ENCODE measurements at regions not wholly inside any gene's neighbourhood (a gene's known extent, or its start where the extent isn't known, plus 50 kb on each side); places are given as distances from the start of the nearest gene placed in this dataset.
"Not testable (repeated sequence)": the region's sequence is repeated elsewhere in the genome, so short reads cannot be mapped to it uniquely, and the experiment has no call there.

DNA sequence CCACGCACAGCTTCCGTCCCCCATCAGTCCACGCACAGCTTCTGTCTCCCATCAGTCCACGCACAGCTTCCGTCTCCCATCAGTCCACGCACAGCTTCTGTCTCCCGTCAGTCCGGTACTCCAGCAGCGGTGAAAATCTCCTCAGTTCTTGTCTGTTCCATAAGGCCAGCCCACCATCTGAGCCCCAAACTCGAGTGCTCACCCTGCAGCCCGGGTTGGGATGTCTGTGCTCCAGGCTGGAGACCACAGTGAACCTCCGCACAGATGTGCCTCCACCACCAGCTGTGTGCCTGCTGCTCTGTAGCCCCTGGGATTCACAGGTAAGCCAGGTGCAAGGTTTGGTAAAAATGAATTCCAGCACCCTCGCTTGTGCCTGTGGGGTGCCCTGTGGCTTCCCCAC, 258.6 kb downstream of the NPHP4 start:
- no peak for DNase-seq (ENCODE audit: low spot score)

DNA sequence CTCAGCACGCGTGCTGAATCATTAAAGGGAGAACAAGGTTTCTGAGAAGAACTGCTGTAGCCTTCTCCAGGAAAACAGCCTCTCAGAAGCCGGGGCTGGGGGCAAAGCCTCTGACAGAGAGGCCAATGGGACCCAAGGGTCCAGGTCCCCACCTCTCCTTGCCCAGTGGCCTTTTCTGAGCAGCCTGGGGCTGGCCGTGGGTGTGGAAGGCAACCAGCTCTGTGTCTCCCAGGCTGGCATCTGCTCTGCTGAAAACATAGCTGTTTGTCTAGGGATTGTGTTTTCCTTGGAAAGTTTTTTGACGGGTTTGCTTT, 261.2 kb downstream of the NPHP4 start:
- no peak for DNase-seq (ENCODE audit: low spot score)

DNA sequence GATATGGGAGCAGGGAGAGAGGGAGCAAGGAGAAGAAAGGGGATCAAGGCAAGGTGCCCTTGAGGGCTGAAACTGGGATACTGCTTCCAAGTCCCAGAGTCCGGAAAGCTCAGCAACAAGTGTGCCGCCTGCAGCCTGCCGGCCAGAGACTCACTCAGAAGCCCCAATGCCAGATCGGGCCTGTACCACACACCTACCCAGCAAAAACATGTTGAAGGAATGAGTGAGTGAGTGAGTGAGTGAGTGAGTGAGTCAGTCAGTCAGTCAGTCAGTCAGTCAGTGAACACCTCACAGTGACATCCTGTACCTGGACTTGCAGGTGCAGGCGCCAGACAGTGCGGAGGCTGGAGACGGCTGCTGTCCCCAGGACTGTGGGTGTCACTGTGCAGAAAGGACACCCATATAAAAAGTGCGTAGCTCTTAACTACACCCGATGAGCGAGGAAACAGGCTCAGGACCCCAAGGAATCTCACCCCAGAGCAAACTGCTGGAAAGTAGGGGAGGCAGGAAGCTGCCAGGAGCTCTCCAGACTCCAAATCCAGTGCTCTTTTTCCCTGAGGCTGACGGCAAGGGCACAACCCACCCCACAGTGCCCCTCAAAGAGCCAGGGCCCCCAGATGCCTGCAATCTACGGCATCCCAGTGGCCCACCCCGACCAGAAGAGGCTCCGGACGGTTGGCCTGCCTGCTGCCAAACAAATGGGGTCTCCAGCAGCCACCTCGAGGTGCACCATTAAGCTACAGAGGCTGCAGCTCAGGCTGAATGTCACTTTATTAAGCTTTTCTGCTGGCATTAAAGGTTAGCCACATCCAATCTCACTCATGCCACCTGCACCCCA, 261.7 kb downstream of the NPHP4 start:
- no peak for DNase-seq (ENCODE audit: low spot score)

DNA sequence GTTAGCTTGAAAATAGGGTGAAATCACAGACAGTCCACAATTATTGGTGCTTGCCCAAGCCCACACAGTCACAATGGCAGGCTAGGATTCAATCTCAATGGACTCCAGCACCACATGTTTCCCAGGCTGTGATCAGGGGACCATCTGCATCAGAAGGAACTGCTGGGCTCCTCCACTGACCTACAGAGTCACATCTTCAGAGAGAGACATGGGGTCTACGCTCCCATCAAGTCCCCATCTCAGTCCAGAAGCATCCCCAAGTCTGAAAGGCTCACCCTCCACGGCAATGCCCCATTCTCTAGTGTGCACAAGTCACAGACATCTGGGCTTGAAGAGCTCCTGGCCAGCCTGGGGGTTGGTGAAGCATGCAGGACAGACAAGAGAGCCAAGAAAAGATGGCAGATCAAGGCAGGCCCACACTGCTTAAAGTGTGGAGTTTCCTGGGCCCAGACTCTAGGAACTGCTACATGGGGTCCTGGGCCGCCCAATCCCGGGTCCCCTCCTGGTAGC, 262.5 kb downstream of the NPHP4 start:
- no peak for DNase-seq (ENCODE audit: low spot score)

DNA sequence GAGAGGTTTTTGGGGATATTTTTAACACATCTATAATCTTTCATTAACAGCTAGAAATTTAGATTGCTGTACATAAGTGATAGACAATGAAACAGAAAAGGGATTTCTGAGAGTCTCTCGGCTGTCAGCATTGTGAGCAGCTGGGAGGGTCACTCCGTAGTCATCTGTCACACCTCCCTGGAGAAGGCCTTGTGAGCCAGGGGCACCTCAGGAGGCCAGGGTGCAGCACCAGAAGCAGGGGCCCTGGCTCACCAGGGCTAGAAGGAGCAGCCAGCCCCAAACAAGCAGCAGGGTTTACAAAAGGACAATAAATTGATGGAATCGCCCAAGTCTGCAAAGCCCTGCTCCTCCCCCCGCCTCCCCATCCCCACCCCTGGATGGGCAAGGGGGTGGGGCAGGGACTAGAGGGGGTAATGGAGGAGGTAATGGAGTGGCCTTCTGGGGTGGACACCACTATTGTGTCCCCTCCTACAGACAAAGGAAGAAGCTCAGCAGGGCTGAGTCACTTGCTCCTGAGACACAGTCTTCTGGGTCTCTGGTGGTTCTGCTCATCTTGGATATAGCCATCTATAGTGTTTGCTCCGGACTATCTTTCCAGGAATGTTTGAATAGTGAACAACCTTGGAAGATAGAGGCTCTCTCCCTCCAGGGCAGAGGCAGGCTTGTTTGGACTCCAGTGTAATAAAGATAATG, 263.4 kb downstream of the NPHP4 start:
- DNase-seq (ENCODE audit: low spot score) = no peak

DNA sequence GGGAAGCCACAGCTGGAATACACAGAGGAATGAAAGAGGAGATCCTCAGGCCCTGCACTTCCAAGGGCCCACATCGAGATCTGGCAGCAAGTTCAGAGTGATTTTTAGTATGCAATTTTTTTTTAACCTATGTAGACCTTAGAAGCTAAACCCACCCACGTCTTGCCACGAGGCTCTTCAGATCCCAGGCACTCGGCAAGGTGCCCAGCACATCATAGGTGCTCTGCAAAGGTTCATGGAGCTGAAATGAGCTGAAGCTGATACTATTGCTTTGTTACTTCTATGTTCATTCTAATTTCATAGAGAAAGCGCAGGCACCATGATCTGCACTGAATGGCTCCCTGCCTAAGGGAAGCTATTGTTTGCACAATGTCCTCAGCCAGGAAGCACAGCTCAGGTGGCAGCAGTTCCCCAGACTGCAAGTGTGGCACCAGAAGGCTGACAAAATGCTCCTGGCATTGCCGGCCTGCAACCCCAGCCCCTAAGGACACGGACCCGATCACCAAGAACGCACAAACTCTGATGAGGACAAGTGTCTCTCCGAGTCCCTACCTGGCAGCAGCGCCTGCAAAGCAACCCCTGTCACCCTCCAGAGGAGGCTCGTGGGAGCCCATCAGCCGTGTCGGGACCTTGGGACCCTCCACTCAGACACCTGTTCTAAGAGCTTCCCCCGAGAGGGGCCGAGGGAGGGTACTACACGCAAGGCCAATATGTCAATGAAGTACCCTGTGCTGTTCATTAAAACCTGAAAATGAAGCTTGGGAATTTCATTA, 264.2 kb downstream of the NPHP4 start:
- DNase-seq (ENCODE audit: low spot score) = no peak

DNA sequence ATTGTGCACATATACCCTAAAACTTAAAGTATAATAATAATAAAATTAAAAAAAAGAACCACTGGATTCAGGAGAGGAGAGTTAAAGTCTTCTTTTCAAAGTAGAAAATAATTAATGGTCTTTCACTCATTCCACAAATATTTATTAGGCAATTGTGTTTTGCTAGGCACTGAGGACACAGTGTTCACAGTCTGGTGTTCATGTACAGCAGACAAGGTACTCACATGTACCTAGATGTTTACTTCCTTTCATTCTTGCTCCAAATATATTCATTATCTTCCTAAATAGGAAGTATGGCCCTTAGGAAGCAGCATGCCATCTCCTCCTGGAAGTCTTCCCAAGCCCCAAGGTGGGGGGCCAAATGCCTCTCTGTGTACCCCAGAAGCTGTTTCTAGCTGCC, 265.0 kb downstream of the NPHP4 start:
- no peak for DNase-seq (ENCODE audit: low spot score)

DNA sequence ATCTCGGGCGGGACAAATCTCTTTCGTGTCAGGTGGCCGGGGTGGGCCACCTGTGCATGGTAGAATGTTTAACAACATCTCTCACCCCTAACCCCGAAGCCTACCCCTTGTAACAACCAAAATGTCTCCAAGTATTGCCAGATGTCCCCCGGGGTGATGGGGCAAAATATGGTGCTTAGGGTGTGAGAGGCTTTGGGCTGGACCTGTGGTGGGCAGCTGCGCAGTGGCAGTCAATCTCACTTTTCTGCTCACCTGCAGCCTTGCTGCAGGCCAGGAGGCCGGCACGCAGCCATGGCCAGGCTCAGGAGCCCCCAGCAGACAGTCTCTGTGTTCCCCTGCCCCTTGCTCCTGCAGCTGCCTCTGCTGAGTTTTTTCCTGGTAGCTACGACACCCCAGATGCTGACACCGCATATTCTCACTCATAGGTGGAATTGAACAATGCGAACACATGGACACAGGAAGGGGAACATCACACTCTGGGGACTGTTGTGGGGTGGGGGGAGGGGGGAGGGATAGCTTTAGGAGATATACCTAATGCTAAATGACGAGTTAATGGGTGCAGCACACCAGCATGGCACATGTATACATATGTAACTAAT, 265.5 kb downstream of the NPHP4 start:
- not testable (repeated sequence) for DNase-seq (ENCODE audit: low spot score)

DNA sequence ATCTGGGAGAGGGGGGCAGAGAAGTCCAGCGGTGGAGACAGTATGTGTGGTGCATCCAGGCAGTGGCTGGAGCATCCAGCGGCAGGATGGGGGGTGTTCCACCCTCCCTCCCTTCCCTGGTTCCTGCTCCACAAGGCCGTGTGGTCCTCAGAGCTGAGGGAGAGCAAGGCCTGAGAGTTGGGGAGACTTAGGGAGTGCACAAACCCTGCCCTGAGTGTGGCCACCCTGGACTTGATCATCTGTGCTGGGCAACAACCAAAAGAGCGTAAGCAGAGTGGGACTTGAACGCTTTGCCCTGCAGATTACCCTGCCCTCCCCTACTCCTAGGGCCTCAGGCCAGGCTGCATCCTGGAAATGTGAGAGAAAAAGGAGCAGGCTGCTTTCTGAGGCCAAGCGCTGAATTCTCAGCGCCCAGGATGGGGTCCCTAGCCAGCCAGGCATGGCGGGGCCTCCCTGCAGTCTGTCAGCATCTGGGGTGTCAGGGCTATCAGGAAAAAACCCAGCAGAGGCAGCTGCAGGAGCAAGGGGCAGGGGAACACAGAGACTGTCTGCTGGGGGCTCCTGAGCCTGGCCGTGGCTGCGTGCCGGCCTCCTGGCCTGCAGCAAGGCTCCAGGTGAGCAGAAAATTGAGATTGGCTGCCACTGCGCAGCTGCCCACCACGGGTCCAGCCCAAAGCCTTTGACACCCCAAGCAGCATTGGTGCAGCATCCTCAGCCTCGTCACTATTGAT, 266.2 kb downstream of the NPHP4 start:
- DNase-seq (ENCODE audit: low spot score) = no peak

DNA sequence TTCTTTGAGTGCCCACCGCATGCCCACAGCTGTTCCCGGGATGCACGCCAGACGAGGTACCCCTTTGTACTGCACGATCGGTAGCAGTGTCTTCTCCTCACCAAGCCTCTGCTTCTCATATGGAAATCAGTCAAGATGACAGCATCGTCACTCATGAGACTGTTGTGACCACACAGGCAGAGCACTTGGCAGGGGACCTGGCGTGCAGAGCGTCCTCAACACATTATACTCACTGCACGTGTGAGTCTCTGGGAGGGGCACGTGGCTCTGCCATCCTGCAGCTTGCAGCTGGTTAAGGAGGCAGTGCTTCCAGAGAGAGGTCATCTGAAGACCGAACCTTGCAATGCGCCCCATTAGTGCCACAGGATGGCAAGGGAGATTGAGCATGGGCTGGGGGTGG, 266.8 kb downstream of the NPHP4 start:
- no peak for DNase-seq (ENCODE audit: low spot score)

DNA sequence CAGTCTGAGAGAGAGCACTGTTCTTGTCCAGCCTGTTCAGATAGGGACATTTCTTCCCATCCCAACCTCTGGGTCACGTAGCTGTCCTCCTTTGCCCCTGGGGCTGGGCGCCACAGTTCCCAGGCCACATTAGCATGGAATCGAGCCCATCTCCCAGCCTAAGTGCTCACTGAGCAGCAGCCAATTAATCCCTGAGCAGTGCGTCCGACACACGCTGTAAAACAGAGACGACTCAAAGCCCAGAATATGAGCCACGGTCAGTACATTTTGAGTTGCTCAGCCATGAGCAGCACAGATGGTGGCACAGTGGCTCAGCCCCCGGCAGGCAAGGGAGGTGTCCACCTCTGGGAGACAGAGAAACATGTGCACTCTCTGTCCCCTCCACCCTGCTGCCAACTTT, 267.4 kb downstream of the NPHP4 start:
- DNase-seq (ENCODE audit: low spot score) = no peak

DNA sequence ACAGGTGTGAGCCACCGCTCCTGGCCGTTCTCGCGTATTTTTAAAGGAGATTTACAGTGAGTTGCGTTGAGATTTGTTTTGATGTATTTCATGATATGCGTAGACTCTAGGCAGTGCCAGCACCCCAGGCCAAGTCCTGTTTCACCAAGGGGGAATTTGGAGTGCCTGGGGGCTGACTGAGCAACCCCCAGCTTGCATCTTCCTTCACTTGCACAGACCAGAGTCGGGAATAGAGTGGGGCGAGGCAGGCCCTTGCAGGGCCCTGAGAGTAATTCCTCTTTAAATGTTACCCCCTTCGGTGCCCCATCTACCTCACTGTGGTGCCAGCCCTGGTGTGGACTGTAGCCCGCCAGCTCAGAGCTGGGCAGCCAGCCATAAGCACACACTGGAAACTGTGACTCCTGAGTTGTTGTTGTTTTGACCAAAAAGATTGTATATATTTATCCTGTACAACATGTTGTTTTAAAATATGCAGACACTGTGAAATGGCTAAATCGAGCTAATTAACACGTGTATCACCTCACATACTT, 269.5 kb downstream of the NPHP4 start:
- no peak for DNase-seq (ENCODE audit: low spot score)

DNA sequence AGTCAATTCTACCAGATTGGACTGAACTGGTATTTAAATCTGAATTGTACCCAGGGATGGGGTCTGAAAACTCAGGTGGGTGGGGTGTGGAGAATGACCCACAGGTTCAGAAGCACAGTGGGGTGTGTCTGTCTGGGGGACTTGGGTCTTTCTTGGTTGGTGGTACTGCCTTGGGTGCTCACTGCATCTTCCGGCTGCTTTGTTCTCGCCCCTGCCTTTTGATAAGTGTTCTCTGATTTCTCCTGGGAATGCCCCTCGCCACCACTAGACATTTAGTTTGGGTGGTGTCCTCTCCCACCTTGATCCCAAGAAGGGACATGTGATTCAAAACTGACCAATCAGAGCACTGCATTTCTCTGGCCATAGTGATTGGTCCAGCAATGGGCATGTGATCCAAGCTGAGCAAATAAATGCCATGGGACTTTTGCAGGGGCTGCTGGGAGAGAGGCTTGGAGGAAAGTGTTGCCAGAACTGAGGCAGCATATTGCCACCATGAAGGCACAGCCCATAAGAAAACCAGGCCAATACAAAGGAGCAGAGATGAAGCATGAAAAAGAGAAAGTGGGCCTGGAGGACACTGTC, 270.5 kb downstream of the NPHP4 start:
- DNase-seq (ENCODE audit: low spot score) = no peak

DNA sequence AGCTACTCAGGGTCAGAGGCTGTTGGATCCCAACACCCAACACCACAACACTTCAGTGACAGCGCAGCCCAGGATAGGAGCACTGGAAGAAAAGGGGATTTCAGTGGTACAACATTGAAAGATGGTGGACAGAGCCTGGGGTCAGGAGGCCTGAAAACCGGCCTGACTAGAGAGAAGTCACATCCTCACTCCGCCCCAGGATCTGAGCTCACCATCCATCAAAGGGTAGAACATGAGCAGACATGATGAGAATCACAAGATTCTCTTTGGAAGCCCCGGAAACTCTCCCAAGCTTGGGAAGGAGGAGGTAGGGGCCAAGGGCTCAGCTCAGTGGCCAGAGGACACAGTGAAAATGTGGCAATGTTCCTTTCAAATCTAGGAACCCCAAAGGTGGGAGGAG, 271.3 kb downstream of the NPHP4 start:
- no peak for DNase-seq (ENCODE audit: low spot score)

DNA sequence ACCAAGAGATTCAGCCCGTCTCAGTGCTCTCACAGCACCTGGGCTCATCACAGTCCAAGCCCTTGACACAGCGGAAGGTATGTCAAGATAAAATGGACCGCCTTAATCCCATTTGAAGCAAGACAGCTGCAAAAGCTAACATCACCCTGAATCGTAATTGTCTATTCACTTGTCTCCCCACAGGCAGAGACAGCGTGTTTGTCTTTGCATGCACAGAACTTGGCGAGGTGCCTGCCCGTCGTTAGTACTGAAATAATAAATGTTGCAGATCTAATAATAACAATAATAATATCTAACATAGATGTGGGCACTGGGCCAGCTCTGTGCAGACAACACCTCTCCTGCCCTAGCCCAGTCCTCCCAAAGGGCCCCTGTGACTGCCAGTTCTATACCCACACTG, 271.7 kb downstream of the NPHP4 start:
- no peak for DNase-seq (ENCODE audit: low spot score)

DNA sequence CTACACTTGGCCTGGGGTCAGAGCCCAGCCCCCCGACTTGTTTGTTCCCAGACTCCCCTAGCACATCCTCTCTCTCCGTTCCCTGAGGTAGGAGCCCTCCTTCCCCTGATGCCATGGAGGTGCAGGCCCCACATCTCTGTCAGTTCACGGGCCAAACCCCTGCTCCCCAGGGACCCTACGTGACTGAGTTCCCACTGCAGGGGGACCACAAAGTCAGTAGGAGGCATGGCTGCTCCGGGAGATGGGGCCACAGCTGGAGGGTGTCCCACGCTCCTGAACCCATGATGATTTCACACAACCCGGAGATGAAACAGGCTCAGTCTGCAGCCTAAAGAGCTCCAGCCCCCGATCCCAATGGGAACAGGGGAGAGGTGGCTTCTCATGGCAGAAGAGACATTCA, 272.2 kb downstream of the NPHP4 start:
- no peak for DNase-seq (ENCODE audit: low spot score)

DNA sequence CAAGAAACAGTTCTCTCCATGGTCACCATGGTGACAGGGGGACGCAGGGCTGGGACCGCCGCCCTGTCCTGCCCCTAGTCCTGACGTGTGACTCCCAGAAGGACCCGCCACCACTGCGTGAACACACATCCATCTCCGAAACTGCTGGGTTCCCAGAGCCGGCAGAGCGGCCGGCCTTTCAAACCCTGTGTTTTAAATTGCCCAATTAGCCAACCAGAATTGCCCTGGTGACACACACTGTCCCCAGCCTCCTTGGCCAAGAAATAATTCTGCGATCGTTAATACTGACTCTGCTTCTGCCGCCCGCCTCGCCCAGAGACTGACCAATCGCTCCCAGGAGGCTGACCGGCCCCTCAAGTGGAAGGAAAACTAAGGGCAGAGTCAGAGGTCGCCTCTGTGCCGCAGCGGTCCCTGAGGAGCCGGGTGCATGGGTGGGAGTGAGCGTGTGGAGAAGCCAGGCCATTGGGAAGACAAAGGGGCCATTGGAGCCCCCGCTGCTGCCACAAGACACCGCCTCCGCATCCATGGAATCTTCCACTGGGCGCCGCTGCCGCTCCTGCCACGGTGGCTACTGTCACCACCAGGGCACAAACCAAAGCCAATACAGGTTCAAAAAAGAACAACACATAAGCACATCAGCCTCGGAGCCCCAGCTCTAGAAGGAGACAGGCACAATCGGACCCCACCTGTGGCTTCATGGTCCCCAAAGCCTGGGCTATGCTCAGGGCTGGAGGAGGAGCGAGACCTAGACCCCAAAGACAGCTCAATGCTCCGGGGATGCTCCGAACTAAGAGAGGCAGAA, 273.2 kb downstream of the NPHP4 start:
- no peak for DNase-seq (ENCODE audit: low spot score)

DNA sequence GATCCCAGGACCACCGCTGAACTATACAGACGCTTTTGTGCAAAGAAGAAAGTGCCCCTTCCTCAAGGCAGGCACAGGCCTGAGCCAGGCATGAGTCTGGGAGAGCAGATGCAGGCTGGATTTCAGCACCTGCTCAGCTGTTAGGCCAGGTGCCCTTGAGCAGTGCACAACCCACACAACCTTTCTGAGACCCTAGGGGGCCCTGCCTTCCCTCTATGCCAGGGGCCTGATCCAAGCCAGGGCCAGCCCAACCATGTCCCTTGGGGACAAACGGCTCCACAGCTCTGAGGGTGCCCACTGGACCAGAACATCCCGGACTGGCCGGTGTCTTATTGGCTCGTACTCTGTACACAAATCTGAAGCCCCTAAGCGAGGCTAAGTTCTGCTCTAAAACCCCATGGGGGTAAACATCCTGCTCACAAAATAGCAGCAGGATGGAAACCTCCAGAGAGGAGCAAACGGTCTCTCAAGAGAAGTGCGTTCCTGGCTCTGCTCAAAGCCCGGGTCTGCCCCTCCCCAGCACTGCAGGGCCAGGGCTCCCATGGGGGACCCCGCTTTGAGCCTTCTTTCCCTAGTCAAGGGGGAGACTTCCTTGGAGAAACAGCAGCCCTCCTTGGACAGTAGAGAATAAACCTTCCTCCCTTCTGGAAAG, 275.1 kb downstream of the NPHP4 start:
- DNase-seq (ENCODE audit: low spot score) = no peak

DNA sequence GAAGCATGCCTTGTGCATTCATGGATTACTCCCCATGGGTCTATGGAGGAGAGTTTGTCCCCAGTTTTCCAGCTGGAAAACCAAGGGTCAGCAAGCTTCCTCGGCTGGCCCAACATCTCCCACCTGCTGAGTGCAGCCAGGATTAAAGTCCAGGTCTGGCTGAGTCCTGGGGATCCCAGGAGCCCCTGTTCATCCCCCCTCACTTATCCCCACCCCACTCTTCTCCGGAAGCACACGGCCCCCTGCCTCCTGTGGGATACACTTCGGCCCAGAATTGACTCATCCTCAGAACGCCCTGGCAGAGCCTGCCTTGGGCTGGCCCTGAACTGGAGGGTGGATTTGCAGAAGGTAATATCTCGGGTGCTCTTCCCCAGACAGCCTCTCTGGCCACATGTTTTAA, 276.1 kb downstream of the NPHP4 start:
- no peak for DNase-seq (ENCODE audit: low spot score)

Data from hematopoietic multipotent progenitor cell treated with erythropoietin and hydrocortisone succinate and interleukin-3 and kit ligand, for 17 days (in vitro differentiated cells).